Sigmoid colon (tissue), 6 donors: ENCODE measurements at regions not wholly inside any gene's neighbourhood (a gene's known extent, or its start where the extent isn't known, plus 50 kb on each side); places are given as distances from the start of the nearest gene placed in this dataset.

Experiments used
- DNase-seq: peaks from one replicate; pipeline ENCODE4 v3.0.0-alpha.2; 2019
- H3K27ac ChIP-seq, 4 donors: fragments of 200-600 bp; sonication (generic); one replicate each; pipeline ENCODE4 v1.5.1; 2016 to 2019; ENCODE audit warnings: mild to moderate bottlenecking in 1 of 4
- H3K27me3 ChIP-seq, 3 donors: fragments of 200-600 bp; sonication (generic); one replicate each; pipeline ENCODE4 v1.5.1; 2019; ENCODE audit warnings: mild to moderate bottlenecking in 1 of 3
- H3K36me3 ChIP-seq, 4 donors: fragments of 200-600 bp; sonication (generic); one replicate each; pipeline ENCODE4 v1.5.1; 2016 to 2019
- H3K4me1 ChIP-seq, 4 donors: fragments of 200-600 bp; sonication (generic); one replicate each; pipeline ENCODE4 v1.5.1; 2017 to 2019
- H3K4me3 ChIP-seq, 4 donors: fragments of 200-600 bp; sonication (generic); one replicate each; pipeline ENCODE4 v1.5.1; 2017 to 2019; ENCODE audit warnings: mild to moderate bottlenecking in 2 of 4, moderate library complexity in 1 of 4
- H3K9me3 ChIP-seq, 4 donors: fragments of 200-600 bp in 3 of 4; sonication (generic) in 3 of 4; one replicate each; pipeline versions ENCODE4 v1.5.1 to v1.6.1; 2013 to 2019
- EP300 ChIP-seq, 4 donors: sonication (generic); formaldehyde crosslinking; IDR thresholded peaks; one replicate each; pipeline ENCODE4 v1.6.1; 2017; ENCODE audit warnings: antibody characterized with exemption in 4 of 4
- POLR2A ChIP-seq, 2 donors: fragments of 450-650 bp; IDR thresholded peaks; one replicate each; pipeline ENCODE4 v1.6.1; 2016; ENCODE audit warnings: antibody characterized with exemption in 2 of 2, mild to moderate bottlenecking in 2 of 2, moderate library complexity in 2 of 2
- POLR2AphosphoS5 ChIP-seq, 4 donors: sonication (generic); formaldehyde crosslinking; IDR thresholded peaks; one replicate each; pipeline ENCODE4 v1.6.1; 2017; ENCODE audit warnings: antibody characterized with exemption in 4 of 4
- WGBS, 2 donors: extraction: QIAGEN DNeasy Blood & Tissue Kit; methylation state at CpG; one replicate each; pipeline ENCODE4 v1.1.7; 2013; 5-methylcytosine and 5-hydroxymethylcytosine counted together
- intact Hi-C: fragments of 100-400 bp; cut with DNase I; formaldehyde crosslinking; loops from one replicate; pipeline ENCODE4 v1.15.1; 2023
- TF ChIP-seq, protein P1 (sequence below), 4 experiments: fragments of 450-650 bp in 3 of 4; fragments of 200-600 bp in 1 of 4; IDR thresholded peaks; one replicate each; pipeline ENCODE4 v1.5.1; 2016 to 2019; ENCODE audit warnings: antibody characterized with exemption in 4 of 4, mild to moderate bottlenecking in 3 of 4, moderate library complexity in 2 of 4
- donor health status: healthy with polysubstance abuse.
- donor health status: healthy.

DNA sequence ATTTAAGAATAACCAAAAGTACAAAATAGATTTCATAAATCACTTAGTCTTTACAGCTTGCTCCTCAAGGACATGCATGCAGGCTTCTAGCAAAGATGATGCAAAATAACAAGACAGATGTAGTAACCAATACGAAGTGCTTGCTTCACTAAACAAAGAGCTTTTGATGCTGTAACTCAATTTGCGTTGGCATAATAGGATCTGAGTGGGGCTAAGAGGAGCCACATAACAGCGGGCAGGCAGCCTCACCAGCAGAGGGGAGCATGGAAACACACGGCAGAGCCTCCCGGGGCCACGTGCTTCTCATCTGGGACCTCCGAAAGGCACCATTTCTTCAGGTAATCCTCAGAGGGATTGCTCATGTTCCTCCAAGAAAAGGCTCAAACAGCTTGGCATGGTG is 139.7 kb downstream of the C5orf15 start:
- Histone ChIP-seq H3K4me3 (no peak overlapping the region), H3K27ac (no peak overlapping the region), H3K27me3 (no peaks in the 10 kb centered on the region), H3K4me1 (no peaks in the 10 kb centered on the region), H3K9me3 (no peaks in the 10 kb centered on the region), H3K36me3 (no peaks in the 10 kb centered on the region)
- TF ChIP-seq POLR2A (IDR thresholded peaks at IDR 0.05) (no peak), POLR2AphosphoS5 (IDR thresholded peaks at IDR 0.05) (no peak), EP300 (IDR thresholded peaks at IDR 0.05) (no peak)
- TF ChIP-seq, protein P1, sequence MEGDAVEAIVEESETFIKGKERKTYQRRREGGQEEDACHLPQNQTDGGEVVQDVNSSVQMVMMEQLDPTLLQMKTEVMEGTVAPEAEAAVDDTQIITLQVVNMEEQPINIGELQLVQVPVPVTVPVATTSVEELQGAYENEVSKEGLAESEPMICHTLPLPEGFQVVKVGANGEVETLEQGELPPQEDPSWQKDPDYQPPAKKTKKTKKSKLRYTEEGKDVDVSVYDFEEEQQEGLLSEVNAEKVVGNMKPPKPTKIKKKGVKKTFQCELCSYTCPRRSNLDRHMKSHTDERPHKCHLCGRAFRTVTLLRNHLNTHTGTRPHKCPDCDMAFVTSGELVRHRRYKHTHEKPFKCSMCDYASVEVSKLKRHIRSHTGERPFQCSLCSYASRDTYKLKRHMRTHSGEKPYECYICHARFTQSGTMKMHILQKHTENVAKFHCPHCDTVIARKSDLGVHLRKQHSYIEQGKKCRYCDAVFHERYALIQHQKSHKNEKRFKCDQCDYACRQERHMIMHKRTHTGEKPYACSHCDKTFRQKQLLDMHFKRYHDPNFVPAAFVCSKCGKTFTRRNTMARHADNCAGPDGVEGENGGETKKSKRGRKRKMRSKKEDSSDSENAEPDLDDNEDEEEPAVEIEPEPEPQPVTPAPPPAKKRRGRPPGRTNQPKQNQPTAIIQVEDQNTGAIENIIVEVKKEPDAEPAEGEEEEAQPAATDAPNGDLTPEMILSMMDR (IDR thresholded peaks at IDR 0.05), result no peak
- no peak for DNase-seq
- intact Hi-C loops, result no loop called here
- WGBS, 2 donors, result 84 to 86% methylated on average over 7 of the region's 7 CpGs

DNA sequence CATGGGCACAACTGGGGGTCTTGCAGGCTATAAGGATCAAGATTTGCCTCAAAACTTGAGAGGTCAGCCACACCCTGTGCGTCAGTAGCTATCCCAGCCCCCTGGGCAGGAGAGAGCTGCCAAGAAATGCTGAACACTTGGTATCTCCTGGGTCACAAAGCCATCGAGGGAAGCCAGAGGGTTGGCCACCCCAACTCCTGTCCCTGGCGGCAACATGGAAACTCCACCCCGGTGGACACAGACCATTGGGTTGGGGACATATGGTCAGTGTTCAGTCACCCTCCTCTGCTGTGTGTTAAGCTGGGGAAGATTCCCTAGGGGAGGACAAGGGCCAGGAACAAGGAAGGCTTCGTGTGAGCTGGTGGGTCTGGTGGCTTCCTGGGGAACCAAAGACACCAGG is 140.6 kb downstream of the C5orf15 start:
- DNase-seq, result no peak
- intact Hi-C loops, result no loop called here
- TF ChIP-seq POLR2A (IDR thresholded peaks at IDR 0.05) (no peak), EP300 (IDR thresholded peaks at IDR 0.05) (no peak), POLR2AphosphoS5 (IDR thresholded peaks at IDR 0.05) (no peak)
- TF ChIP-seq, protein P1 (IDR thresholded peaks at IDR 0.05), result no peak

DNA sequence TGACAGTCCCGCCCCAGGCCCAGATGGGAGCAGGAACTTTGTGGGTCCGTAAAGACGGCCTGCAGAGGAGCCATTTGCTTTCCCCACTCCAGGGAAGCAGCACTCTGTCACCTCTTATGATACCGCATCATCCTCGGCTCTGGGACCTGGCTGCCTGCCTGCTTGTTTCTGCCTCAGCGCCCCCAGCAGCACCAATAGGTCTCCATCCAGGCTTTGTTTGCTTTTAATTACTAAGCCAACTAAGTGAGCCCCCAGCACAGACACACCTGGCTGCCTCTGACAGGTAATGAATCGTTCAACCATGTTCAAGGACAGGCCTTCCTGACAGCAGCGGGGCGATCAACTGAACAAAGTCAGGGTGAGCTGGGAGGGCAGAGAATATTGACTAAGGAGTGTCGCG is 141.4 kb downstream of the C5orf15 start:
- Histone ChIP-seq H3K36me3 (no peaks in the 10 kb centered on the region), H3K27me3 (no peaks in the 10 kb centered on the region), H3K4me3 (no peak overlapping the region), H3K4me1 (no peaks in the 10 kb centered on the region), H3K9me3 (no peaks in the 10 kb centered on the region), H3K27ac (no peak overlapping the region)
- intact Hi-C loops, result no loop called here
- DNase-seq, result no peak
- TF ChIP-seq EP300 (IDR thresholded peaks at IDR 0.05), result no peak
- no peak for TF ChIP-seq POLR2AphosphoS5 (IDR thresholded peaks at IDR 0.05)
- TF ChIP-seq POLR2A (IDR thresholded peaks at IDR 0.05), result no peak
- TF ChIP-seq, protein P1 (IDR thresholded peaks at IDR 0.05), result no peak
- 71 to 85% methylated on average over 11 of the region's 11 CpGs for WGBS, 2 donors

More for the DNA sequence above, 140.6 kb downstream of the C5orf15 start:
- Histone ChIP-seq H3K27ac (no peak overlapping the region), H3K36me3 (no peaks in the 10 kb centered on the region), H3K4me3 (no peak overlapping the region), H3K27me3 (no peaks in the 10 kb centered on the region), H3K9me3 (no peaks in the 10 kb centered on the region), H3K4me1 (no peaks in the 10 kb centered on the region)
- WGBS, 2 donors, result 80 to 83% methylated on average over 5 of the region's 5 CpGs

DNA sequence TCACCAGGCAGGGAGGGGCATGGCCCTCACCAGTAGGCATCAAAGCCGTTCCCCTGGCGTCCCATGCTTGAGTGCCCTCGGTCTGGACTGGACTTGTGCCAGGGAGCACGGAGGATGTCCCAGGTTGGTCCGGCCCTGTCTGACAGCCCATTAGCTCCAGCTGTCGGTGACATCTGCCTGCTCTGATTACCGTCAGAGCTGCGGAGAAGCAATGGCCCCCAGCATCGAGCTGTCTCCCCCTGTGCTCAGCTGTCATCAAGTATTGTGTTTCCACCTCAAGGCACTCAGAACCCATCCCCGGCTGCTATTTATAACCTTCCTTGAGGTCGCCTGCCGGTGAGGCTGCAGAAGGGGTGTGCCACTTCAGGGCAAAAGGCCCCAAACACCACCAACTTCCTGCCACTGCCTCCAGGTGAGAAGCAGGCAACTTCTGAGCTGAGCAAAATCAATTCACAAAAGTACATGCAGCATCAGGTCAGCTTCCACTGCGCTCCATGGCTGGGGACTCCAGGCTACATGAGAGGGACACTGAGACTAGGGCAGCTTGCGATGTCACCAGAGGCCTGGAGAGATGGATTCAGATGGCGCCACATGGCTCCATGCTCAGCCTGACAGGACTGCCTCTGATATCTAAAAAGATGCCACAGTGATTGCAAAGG is 142.7 kb downstream of the C5orf15 start:
- peaks cover 0 to 2% (median 0%) of the 10 kb centered on the region in 4 donors for H3K4me1 ChIP-seq
- H3K4me3 ChIP-seq, result no peak overlapping the region
- TF ChIP-seq POLR2A (IDR thresholded peaks at IDR 0.05) (no peak), EP300 (IDR thresholded peaks at IDR 0.05) (no peak), POLR2AphosphoS5 (IDR thresholded peaks at IDR 0.05) (no peak)
- TF ChIP-seq, protein P1 (IDR thresholded peaks at IDR 0.05), result no peak
- no peak overlapping the region for H3K27ac ChIP-seq
- intact Hi-C loops, result no loop called here
- DNase-seq, result no peak
- WGBS, 2 donors, result 61 to 80% methylated on average over 15 of the region's 15 CpGs
- H3K36me3 ChIP-seq, result no peaks in the 10 kb centered on the region
- H3K27me3 ChIP-seq, result no peaks in the 10 kb centered on the region
- no peaks in the 10 kb centered on the region for H3K9me3 ChIP-seq
